GM19043 (cell line): ENCODE measurements at regions not wholly inside any gene's neighbourhood (a gene's known extent, or its start where the extent isn't known, plus 50 kb on each side); places are given as distances from the start of the nearest gene placed in this dataset.

Source experiments
- ATAC-seq: cut with Tn5 transposase; IDR thresholded peaks from one replicate; pipeline ENCODE4 v1.9.1; 2021; ENCODE audit warnings: low read depth; ENCODE audit not compliant: unreplicated experiment

DNA sequence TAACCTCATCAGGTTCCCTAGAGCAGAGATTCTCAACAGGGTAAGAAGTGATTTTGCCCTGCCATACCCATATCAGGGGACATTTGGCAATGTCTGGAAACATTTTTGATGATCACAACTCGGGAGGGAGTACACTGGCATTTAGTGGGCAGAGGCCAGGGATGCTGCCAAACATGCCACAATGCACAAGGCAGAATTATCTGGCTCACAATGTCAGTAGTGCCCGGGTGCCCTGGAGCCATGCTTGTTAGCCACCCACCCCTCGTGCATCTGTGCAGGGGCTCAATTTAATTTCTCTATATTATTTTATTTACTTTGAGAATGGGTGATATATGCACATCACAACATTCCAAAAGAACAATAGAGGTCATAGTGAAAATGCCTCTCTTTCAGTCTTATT is 82.0 kb upstream of the DHX15 start:
- ATAC-seq: no peak

DNA sequence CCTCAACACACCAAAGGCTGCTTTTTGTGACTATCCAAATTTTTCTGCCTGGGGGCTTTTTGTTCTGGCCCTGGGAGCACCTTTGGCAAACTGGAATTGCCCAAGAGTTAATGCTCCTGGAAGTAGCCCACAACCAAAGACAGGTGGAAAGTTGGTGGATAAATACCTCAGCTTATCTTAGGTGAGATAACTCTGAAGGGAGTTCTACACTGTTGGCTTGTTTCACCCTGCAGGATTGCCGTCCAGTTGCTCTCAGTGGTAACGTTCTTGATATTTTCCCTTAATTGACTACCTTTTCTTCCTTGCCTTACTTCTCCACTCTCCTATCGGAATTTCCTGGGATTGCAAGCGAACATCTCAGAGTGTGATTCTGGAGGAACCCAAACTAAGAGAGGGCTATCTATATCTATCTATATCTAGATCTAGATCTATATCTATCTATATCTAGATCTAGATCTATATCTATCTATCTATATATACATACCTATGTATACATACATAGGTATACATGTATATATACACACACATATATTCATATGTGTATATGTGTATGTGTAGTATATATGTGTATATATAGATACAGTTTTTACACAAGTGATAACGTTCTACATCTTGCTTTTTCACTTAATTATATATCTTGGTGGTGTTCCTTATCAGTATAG is 82.6 kb upstream of the DHX15 start:
- ATAC-seq: no peak

DNA sequence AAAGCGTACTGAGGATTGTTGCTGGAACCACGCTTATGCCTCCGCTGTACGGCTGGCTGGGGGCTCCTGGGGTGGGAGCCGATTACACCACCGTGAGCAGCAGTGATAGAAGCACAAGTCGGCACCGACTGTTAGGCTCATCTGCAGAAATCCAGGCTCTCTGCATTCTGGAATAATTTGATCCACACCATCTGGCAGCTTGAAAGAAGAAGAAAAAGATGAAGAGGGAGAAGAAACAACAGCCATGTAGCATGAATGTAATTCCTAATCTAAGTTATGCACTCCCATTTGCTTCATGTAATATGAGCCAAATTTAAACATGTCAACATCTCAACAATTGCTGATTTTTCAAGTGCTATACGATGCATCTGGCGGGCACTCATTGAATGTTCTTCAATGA is 84.6 kb upstream of the DHX15 start:
- ATAC-seq: no peak

DNA sequence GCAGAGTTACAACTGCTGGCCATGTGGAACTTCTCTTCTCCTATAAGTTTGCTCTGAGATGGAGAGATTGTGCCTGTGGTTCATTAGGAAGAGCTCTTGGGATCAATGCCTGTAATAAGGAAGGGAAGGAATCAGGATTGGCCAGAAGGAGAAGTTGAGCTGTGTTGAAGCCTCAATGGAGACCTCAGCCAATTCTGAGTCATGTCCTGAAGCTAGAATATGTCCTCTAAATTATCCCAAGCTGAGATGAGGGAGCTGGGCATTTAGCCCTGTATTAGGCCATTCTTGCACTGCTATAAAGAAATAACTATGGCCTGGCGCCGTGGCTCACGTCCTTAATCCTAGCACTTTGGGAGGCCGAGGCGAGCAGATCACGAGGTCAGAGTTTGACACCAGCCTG is 85.4 kb upstream of the DHX15 start:
- no peak for ATAC-seq

DNA sequence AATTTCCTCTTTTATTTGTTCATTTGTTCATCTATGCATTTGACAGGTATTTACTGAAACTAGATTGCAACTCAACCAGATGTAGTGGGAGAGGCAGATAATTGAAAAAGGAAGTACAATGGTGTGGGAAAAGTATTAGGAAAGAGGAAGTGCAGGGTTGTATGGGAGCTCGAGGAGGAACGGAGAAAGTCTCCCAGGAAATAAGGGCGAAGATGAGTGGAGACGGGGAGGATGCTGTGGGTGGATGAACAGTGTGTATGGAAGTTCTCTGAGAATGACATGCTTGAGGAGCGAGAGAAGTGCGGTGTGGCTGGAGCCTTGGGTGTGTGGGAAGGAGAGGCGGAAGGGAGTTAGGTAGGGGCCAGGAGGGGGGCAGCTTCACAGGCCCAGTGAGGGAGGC is 87.5 kb upstream of the DHX15 start:
- ATAC-seq: no peak

DNA sequence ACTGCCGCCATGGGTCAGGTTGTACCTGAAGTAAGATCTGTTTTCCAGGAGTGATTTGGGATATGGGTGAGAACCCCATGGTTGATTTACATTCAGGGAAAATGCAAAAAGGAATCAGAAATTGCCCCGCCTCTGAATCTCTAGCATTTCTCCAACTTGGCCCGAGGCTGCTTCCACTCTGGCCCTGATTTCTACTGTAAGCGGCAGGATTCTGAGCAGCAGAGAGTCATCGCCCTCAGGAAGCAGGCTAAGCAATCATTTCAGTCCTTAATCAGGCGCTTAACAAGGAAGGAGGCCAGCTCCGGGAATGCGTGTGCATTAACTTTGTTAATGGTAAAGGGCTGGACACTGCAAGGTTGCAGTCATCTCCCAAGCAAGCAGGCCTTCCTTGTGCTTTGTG is 88.5 kb upstream of the DHX15 start:
- no peak for ATAC-seq

DNA sequence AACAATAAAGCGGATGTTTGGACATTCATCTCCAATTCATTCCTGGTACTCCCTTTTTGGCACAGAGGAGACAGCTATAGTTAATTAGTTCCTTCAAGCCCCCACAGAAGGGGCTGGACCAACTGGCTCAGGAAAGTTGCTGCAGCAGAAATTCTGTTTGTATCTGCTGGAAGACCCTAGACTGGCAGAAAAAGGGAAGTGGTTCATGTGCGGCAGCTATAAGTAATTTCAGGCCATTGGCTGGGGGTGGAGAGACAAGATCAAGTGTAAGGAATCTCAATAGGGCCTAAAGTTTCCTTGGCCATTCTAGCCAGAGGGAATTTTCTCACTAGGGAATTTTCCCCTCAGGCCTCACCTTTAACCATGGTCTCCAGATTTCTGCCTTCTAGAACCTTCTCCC is 89.9 kb upstream of the DHX15 start:
- ATAC-seq: no peak

DNA sequence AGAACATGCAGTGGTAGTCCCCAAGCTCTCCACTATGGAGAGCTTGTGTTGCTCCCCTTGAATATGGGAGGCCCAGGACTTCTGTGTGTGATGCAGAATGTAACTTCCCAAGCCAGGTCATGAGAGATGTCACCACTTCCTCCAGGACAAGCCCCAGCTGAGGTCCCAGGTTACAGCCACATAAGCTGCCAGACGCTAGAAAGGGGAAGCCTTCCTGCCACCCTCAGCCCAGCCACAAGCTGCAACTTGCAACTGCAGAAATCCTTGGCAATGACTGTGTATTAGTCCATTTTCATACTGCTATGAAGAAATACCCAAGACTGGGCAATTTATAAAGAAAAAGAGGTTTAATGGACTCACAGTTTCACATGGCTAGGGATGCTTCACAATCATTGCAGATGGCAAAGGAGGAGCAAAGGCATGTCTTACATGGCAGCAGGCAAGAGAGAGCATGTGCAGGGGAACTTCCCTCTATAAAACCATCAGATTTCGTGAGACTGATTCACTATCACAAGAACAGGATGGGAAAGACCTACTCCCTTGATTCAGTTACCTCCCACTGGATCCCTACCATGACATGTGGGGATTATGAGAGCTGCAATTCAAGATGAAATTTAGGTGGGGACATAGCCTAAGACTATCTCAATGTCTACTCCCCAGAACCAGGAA is 91.5 kb upstream of the DHX15 start:
- no peak for ATAC-seq

DNA sequence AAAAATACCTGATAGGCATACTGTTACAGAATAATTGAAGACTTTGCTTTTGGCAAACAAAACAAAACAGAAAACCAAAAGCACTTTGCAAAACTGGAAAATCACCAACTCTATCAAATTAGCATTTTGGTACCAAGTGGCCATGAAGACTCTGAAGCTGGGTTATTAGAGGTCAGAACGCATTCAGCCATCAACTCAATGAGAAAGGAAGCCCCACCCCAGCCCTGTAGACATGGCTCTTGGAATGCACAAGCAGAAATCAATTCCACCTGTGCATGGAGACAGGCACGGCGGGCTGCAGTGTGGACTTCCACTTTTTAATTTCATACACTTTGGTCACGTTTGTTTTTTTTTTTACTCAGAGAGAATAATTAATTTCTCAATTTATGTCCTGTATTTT is 93.6 kb upstream of the DHX15 start:
- no peak for ATAC-seq

DNA sequence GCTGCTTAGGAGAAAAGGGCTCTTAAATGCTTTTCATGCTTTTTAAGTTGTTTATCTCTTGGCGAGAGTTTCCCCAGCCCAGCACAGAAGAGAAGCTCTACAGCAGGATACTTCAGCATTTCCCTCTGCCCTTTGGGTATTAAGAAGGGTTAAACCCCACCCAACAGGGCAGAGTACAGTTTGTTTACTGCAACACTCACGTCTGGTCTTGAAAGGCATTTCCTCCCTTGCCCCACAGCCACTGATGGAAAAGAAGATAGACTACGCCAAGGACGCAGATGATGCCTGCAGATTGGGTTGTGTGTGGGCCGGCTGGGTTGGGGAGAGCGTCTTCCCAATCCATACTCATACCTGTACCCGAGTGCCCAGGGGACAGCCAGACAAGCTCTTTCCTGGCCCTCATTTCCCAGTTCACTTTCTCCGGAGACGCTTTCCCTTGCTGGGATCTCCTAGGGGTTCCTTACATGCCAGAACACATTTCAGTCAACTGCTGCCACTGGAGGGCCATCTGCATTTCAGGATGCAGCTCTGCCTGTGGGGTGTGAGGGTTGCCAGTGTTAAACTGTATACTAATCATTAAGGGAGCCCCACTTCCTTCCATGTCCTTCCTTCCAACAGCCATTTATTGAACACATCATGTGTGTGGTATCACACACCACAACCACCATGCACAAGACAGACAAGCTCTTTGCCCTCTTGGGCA is 96.5 kb upstream of the DHX15 start:
- no peak for ATAC-seq

DNA sequence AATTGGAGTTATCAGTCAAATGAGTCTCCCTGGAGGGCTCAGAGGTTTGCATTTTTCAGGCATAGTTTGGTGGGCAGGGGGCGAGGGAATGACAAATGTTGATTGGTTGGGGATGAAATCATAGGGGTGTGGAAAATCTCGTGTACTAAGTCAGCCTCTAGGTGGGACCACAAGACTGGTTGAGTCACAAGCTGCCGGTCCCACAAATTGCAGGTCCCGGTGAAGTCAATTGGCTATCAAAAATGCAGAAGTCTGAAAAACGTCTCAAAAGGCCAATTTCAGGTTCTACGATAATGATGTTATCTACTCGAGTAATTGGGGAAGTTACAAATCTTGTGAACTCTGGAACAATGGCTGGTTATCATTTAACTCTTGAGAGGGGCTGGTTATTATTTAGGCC is 98.8 kb upstream of the DHX15 start:
- no peak for ATAC-seq

DNA sequence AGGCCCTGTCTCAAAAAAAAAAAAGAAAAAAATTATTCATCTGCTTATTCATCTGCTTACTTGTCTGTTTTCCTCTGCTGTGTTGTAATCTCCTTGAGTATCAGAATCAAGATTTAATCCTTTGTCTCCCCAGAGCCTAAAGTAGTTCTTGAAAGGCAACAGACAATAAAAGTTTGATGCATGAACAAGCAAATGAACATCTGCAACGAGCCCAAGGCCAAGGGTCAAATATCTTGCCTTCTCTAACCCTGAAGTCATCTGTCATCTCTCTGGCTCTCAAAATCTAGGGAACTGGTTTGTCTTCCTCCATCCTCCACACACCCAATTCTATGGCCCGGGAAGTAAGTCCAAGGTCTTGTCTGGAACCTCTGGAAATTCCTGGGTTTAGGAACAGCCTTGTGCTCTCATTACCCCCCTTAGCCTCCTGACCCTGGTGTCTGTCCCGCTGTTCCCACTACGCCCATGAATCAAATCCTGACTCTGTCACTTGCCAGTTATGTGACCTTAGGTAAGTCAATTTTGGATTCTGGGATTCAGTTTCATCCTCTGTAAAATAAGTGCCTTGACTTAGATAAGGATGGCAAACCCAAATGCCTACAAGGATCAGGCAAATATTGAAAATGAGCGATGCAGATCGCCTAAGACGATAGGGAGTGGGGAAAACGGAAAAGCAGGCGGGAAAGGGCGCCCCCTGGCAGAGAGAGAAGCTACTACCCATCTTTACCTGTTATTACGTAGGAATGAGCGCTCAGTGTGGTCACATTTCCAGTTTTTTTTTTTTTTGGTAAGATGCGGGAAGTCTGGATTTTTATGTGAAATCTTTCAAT is 102.7 kb upstream of the DHX15 start:
- no peak for ATAC-seq

DNA sequence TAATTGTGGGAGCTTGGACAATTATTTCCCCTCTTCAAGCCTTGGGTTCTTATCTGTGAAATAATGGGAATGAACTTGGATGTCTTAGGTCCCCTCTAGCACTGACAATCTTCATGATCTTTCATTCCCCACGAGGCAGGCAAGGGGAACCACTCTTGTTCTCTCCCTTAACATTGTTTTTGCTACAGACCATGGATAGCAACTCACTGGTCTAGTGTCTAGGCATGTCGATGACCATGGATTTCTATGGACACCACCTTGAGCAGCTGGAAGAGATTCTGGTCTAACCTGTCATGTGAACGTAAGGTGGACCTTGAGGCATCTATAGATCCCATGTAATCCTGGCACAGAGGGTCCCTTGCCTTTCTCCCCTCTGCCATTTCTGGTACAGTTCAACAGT is 104.1 kb upstream of the DHX15 start:
- no peak for ATAC-seq

DNA sequence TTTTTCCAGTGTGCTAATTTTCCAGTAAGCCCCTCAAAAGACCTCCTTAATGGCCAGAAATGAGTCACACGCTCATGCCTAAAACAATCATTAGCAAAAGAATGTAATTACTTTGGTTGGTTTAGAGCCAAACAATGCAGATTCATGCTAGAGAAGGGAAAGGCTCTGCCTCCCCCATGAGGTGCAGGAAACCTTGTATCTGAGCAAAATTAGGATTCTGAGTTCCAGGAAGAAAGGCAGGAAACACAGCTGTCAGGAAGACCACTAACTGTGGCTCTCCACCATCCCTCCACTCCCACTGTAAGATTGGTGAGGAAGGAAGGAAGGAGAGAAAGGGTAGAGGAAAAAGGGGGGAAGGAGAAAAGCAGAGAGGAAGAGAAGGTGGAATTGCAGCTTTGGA is 104.9 kb upstream of the DHX15 start:
- no peak for ATAC-seq

DNA sequence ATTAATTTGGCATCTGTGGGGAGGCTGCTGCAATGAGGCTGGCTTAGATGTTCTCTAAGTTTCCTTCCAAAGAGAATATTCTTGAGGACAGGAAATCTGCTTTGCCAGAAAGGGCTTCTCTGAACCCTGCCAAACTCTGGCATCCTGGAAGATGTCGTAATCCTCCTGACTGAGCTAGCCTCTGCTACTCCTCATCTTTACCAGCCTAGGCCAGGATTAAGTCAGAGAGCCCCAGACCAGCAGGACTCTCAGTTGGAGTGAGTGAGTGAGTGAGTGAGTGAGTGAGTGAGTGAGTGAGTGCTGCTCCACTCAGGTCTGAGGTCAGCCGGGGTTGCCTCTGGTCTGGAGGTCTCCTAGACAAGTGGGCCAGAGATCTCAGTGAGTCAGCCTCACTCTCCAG is 104.9 kb upstream of the SOD3 start:
- ATAC-seq: no peak

DNA sequence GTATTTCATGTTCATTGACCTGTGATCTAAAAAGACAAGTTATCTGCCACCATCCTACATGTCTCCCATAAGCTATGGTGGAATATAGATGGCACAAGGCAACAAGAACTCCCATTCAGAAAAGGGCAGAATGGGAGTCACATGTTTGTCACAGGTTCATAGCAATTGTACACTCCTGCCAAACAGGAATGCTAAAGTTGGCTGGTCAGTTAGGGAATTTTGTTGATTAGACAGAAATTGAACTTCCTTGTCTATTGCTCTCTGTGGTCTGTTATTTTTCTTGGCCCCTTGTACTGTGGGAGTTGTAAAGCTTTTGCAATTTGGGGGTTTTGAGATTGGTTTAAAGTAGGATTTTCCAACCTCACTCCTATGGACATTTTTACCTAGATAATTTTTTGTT is 101.7 kb upstream of the SOD3 start:
- no peak for ATAC-seq

DNA sequence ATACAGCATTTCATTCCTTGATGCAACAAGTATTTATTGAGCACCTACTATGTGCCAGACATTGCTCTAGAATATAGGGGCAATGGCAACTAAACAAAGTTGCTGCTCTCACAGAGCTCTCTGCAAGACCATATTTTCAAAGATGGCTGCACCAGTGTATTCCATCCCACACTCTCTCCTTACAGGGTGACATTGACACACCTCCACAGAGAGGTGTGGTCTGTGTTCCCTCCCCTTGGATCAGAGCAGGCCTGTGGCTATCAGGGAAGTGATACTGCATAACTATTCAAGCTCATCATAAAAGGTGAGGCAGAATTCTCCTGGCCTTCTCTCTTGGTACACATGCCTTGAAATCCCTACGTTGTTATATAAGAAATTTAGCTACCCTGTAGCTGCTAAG is 95.3 kb upstream of the SOD3 start:
- ATAC-seq: no peak

DNA sequence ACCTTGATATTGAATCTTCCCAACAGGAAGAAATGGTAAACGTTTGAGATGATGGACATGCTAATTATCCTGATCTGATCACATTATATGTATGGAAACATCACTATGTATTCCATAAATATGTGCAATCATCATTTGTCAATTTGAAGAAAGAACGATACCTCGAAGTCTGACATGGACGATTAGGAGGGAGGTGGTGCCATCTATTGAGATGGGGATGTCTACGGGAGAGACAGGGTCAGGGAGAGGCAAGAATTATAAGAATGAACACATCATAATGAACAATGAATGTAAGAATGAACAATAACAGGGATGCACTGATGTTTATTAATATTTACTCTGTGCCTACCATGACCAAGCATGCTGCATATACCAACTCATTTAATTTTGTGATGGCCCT is 93.7 kb upstream of the SOD3 start:
- no peak for ATAC-seq

DNA sequence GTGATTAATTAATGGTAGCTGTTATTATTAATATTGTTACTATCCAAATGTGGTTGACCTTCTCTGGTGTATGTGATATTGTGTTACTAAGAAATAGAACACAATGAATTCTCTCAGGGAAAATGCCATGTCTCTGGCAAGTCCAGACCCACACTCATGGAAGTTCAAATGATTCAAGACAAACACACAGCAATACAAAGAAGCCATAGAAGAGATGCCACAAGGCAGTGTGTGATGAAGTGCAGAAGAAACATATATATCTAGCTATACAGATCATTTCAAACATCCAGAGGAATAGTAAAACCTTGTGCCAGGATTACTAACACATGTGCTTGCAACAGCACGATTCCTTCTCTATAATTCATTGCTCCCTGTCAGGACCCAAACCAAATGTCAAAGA is 93.1 kb upstream of the SOD3 start:
- ATAC-seq: no peak

DNA sequence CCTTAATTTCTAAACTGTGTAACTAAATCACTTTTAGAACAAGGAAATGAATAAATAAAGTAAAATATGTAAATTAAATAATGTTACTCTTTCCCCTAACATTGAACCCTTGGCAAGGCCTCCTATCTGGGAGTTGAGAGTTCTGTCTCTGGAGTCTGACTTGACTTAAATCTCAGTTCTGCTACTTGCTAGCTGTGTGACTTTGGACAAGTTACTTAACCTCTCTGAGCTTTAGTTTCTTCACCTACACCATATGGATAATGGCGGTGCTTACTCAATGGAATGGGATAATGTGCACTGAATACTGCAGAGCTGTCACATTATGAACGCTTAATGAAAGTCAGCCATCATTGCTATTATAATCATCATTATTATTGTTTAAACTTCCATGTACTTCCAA is 92.1 kb upstream of the SOD3 start:
- no peak for ATAC-seq

DNA sequence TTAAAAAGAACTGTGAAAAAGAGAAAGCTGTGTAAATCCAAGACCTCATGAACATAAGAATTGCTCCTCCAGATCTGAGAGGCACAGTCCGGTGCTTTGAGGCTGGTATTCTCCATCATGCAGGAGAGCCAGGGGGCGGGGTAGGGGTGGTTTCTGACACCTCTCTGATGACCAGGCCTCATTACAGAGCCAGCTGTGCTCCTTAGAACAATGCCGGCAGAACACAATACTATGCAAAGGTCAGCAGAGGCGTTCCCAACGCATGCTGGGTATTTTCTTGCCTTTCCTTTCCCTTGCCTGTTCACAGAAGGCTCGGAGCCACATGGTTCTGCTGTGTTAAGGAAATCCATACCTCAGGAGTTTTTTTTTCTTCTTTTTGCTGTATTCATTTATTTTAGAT is 91.2 kb upstream of the SOD3 start:
- ATAC-seq: no peak
